ENCODE measurements at regions not wholly inside any gene's neighbourhood (a gene's known extent, or its start where the extent isn't known, plus 50 kb on each side); places are given as distances from the start of the nearest gene placed in this dataset.

DNA sequence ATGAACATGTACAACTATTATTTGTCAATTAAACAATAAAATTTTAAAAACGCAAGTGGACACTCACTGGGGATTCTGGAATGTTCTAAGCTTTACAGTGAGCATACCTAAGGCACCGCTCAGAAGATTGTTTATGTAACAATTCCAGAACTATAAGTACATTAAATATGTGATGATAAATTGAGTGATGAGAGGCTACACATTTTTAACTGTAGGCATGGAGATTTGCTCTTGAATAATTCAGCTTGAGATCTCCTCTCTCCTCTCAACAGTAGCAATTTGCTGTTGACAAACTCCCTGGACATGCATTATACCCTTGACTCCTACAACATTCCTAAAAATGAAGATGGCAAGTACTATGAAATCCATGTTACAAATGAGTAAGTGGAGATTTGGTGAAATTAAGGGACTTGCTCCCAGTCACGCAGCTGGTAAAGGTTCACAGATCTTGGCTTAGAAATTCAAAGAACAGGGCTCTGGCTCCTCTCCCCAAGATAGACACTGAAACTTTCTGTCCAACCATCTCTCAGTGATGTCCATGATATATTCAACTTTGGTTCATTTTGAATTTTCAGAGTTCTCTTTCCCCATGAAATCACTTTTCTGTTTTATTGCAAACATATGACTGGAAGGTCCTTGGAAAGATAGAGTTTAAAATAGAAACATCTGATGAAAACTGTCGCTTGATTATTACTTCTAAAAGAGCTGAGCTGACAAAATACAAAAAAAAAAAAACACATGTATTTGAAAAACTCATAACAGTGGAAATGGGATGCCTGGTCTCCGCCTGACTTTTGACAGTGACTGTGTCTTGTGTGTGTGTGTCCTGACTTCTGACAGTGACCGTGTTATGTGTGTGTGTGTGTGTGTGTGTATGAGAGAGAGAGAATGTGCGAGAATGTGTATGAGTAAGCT is 488.3 kb downstream of the TNS3 start:
- TF ChIP-seq CTCF (IDR thresholded peaks at IDR 0.05) (no peak), POLR2A (IDR thresholded peaks at IDR 0.05) (no peak)
